A673 (cell line): ENCODE measurements at regions not wholly inside any gene's neighbourhood (a gene's known extent, or its start where the extent isn't known, plus 50 kb on each side); places are given as distances from the start of the nearest gene placed in this dataset.

ENCODE experiments used
- EZH2 ChIP-seq: fragments of 200-600 bp; sonication (generic); IDR thresholded peaks from 2 replicates; pipeline ENCODE4 v1.6.1; 2017; ENCODE audit warnings: borderline replicate concordance, low read depth, mild to moderate bottlenecking, mixed read lengths, antibody characterized with exemption, low read length; ENCODE audit not compliant: poor library complexity, severe bottlenecking
- TF ChIP-seq, protein P1 (sequence below): fragments of 300-800, 200-600 bp; sonication (generic); conservative IDR thresholded peaks from 2 replicates; pipeline ENCODE4 v1.5.1; 2017; ENCODE audit warnings: low read depth, mild to moderate bottlenecking, antibody characterized with exemption, low read length, moderate library complexity, mixed read lengths

DNA sequence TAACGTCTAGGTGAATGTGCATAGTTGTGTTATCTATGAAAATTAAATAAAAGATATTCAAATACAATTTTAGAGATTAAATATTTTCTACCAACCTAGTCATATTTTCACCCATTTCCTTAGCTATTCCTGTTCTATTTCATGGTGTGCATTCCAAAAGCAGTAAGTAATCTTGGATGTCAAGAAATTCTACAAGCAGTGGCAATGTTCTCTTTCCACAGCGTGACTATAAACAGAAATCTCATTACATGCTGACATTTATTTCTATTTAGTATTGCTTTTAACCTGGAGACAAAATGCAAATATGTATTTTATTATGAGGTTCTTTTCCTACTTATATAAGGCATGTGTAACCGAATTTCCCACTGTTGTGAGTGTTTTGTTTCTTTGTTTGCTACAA, 510.0 kb downstream of the ACTL7B start:
- TF ChIP-seq, protein P1, sequence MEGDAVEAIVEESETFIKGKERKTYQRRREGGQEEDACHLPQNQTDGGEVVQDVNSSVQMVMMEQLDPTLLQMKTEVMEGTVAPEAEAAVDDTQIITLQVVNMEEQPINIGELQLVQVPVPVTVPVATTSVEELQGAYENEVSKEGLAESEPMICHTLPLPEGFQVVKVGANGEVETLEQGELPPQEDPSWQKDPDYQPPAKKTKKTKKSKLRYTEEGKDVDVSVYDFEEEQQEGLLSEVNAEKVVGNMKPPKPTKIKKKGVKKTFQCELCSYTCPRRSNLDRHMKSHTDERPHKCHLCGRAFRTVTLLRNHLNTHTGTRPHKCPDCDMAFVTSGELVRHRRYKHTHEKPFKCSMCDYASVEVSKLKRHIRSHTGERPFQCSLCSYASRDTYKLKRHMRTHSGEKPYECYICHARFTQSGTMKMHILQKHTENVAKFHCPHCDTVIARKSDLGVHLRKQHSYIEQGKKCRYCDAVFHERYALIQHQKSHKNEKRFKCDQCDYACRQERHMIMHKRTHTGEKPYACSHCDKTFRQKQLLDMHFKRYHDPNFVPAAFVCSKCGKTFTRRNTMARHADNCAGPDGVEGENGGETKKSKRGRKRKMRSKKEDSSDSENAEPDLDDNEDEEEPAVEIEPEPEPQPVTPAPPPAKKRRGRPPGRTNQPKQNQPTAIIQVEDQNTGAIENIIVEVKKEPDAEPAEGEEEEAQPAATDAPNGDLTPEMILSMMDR, result no peak
- TF ChIP-seq EZH2, result no peak
